ENCODE measurements at regions not wholly inside any gene's neighbourhood (a gene's known extent, or its start where the extent isn't known, plus 50 kb on each side); places are given as distances from the start of the nearest gene placed in this dataset.

DNA sequence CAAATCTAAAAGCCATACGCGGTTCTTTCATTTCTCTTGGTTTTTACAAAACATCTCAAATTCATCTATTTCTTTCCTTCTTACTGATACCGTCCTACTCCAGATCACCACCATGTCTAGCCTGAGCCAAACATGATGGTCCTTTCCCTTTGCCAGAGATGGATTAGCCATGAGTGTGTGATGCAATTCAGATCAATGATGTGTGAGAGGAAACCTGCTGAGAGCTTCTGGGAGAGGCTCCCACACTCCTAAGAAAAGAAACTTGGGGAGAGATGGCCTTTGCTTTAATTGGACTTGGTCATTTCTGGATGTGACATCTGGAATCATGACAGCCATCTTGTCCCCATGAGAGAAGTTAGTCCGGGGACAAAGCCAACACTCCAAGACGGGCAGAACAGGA, 367.2 kb downstream of the FGFR2 start:
- Mint-ChIP-seq H3K9me3 (ENCODE audit: unreplicated experiment) (peaks cover 3% of the 10 kb centered on the region), H3K27ac (ENCODE audit: unreplicated experiment) (no peak overlapping the region), H3K36me3 (ENCODE audit: unreplicated experiment) (no peaks in the 10 kb centered on the region), H3K4me3 (ENCODE audit: unreplicated experiment) (no peak overlapping the region), H3K4me1 (ENCODE audit: unreplicated experiment) (no peaks in the 10 kb centered on the region), H3K27me3 (ENCODE audit: unreplicated experiment) (no peaks in the 10 kb centered on the region)
- TF ChIP-seq, protein P1, sequence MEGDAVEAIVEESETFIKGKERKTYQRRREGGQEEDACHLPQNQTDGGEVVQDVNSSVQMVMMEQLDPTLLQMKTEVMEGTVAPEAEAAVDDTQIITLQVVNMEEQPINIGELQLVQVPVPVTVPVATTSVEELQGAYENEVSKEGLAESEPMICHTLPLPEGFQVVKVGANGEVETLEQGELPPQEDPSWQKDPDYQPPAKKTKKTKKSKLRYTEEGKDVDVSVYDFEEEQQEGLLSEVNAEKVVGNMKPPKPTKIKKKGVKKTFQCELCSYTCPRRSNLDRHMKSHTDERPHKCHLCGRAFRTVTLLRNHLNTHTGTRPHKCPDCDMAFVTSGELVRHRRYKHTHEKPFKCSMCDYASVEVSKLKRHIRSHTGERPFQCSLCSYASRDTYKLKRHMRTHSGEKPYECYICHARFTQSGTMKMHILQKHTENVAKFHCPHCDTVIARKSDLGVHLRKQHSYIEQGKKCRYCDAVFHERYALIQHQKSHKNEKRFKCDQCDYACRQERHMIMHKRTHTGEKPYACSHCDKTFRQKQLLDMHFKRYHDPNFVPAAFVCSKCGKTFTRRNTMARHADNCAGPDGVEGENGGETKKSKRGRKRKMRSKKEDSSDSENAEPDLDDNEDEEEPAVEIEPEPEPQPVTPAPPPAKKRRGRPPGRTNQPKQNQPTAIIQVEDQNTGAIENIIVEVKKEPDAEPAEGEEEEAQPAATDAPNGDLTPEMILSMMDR (IDR thresholded peaks at IDR 0.05): no peak
- no peak for DNase-seq (ENCODE audit: extremely low spot score, unreplicated experiment)

DNA sequence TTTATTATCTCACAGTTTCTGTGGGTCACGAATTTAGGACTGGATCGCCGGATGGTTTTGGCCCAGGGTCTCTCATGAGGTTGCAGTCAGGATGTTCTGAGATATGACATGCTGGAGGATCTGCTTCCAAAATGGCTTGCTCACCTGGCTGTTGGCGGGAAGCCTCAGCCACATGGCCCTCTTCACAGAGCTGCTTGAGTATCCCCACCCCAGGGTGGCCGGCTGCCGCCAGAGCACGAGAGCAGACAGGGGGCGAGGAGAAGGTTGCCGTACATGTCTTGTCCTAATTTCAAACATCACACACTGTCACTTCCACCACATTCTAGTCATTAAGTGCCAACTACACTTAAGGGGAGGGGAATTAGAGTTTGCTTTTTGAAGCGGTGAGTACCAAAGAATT, 365.8 kb downstream of the FGFR2 start:
- Mint-ChIP-seq H3K36me3 (ENCODE audit: unreplicated experiment) (no peaks in the 10 kb centered on the region), H3K27me3 (ENCODE audit: unreplicated experiment) (no peaks in the 10 kb centered on the region), H3K4me1 (ENCODE audit: unreplicated experiment) (no peaks in the 10 kb centered on the region), H3K4me3 (ENCODE audit: unreplicated experiment) (no peak overlapping the region), H3K9me3 (ENCODE audit: unreplicated experiment) (peaks cover 3% of the 10 kb centered on the region), H3K27ac (ENCODE audit: unreplicated experiment) (no peak overlapping the region)
- no peak for DNase-seq (ENCODE audit: extremely low spot score, unreplicated experiment)
- TF ChIP-seq, protein P1 (IDR thresholded peaks at IDR 0.05): no peak

DNA sequence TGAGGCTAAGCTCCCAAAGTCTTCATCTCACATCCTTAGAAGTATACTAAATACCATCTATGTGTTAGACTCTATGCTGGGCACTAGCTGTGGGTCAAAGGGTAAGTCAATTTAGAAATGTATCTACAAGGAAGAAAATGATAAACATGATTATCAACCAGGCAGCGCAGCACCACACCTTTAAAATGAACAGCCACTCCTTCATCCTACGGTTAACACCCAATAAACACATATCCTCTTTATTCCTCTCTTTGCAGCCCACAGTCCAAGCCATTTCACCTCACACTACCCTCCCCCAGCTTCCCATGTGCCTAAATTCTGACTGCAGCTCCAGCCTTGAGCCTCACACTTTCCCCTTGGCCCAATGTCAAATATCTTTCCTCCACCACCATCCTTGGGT, 362.6 kb downstream of the FGFR2 start:
- H3K27me3 Mint-ChIP-seq (ENCODE audit: unreplicated experiment): no peaks in the 10 kb centered on the region
- H3K4me1 Mint-ChIP-seq (ENCODE audit: unreplicated experiment): no peaks in the 10 kb centered on the region
- peaks cover 6% of the 10 kb centered on the region for H3K9me3 Mint-ChIP-seq (ENCODE audit: unreplicated experiment)
- H3K36me3 Mint-ChIP-seq (ENCODE audit: unreplicated experiment): no peaks in the 10 kb centered on the region
- TF ChIP-seq, protein P1 (IDR thresholded peaks at IDR 0.05): no peak
- H3K4me3 Mint-ChIP-seq (ENCODE audit: unreplicated experiment): no peak overlapping the region
- DNase-seq (ENCODE audit: extremely low spot score, unreplicated experiment): no peak
- H3K27ac Mint-ChIP-seq (ENCODE audit: unreplicated experiment): no peak overlapping the region

DNA sequence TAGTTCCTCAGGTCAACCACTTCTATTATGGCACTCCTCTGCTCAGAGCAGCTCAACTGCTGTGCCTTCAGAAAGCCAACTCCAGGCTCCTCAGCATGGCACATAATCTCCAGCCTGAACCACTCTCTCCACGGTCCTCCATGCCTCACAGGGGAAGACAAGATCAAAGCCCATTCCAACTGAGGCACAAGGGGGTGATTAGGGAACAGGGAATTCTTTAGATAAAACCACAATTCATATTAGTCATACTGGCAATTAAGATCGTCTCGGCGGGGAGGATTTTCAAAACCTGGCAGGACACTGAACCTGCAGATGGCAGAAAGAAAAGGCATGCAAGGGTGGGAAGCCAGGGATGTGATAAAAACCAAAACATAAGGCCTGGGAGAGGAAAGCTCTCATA, 361.6 kb downstream of the FGFR2 start:
- no peaks in the 10 kb centered on the region for H3K4me1 Mint-ChIP-seq (ENCODE audit: unreplicated experiment)
- peaks cover 8% of the 10 kb centered on the region for H3K9me3 Mint-ChIP-seq (ENCODE audit: unreplicated experiment)
- H3K36me3 Mint-ChIP-seq (ENCODE audit: unreplicated experiment): no peaks in the 10 kb centered on the region
- no peak overlapping the region for H3K4me3 Mint-ChIP-seq (ENCODE audit: unreplicated experiment)
- no peaks in the 10 kb centered on the region for H3K27me3 Mint-ChIP-seq (ENCODE audit: unreplicated experiment)
- no peak overlapping the region for H3K27ac Mint-ChIP-seq (ENCODE audit: unreplicated experiment)
- DNase-seq (ENCODE audit: extremely low spot score, unreplicated experiment): no peak
- TF ChIP-seq, protein P1 (IDR thresholded peaks at IDR 0.05): no peak

DNA sequence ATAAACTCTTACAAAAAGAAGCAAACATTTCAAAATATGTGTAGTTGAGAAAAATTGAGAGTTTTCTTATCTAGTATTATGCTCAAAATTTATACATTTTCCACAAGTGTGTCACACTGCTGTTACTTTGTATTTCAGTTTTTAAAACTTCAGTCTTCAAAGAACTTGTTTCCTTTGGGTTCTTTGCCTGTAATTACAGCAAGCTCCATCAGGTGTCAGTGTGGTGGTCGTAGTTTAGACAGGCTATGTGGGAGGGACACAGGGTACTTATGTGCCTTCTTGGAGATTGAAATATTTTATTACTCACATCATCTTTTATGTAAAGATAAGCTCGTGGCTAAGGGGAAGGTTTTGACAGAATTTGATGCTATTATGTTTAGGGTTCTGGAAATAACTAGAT, 360.5 kb downstream of the FGFR2 start:
- no peak for DNase-seq (ENCODE audit: extremely low spot score, unreplicated experiment)
- TF ChIP-seq, protein P1 (IDR thresholded peaks at IDR 0.05): no peak
- peaks cover 8% of the 10 kb centered on the region for H3K9me3 Mint-ChIP-seq (ENCODE audit: unreplicated experiment)
- H3K36me3 Mint-ChIP-seq (ENCODE audit: unreplicated experiment): no peaks in the 10 kb centered on the region
- H3K27ac Mint-ChIP-seq (ENCODE audit: unreplicated experiment): no peak overlapping the region
- no peaks in the 10 kb centered on the region for H3K27me3 Mint-ChIP-seq (ENCODE audit: unreplicated experiment)
- H3K4me3 Mint-ChIP-seq (ENCODE audit: unreplicated experiment): no peak overlapping the region
- no peaks in the 10 kb centered on the region for H3K4me1 Mint-ChIP-seq (ENCODE audit: unreplicated experiment)
